ENCODE measurements at regions not wholly inside any gene's neighbourhood (a gene's known extent, or its start where the extent isn't known, plus 50 kb on each side); places are given as distances from the start of the nearest gene placed in this dataset.

GRCh38 chr22:27136596-27136995 is 479.2 kb downstream of the MIAT start (continued):
- no peak for TF ChIP-seq RAD21 (IDR thresholded peaks at IDR 0.05 in 1 of 2, conservative IDR thresholded peaks at IDR 0.05 in 1 of 2; ENCODE audit: low read depth in 2 of 2, low read length in 2 of 2)

All from H1 (cell line).